H1 (cell line): ENCODE measurements at regions not wholly inside any gene's neighbourhood (a gene's known extent, or its start where the extent isn't known, plus 50 kb on each side); places are given as distances from the start of the nearest gene placed in this dataset.

Experiments used
- CTCF ChIA-PET: fragments of 300-600 bp; sonication (Branson Sonifier 250); formaldehyde crosslinking; loops from one replicate; lab custom pipeline; 2021; ENCODE audit not compliant: partially characterized antibody; lab: Charles Lee
- POLR2A ChIA-PET: fragments of 300-600 bp; sonication (Branson Sonifier 250); formaldehyde crosslinking; loops from one replicate; lab custom pipeline; 2021; ENCODE audit warnings: inconsistent platforms; ENCODE audit not compliant: partially characterized antibody; lab: Charles Lee
- DNase-seq, 2 experiments: peaks; one replicate each; pipeline versions ENCODE4 v3.0.0 to v3.0.0-alpha.2; 2010 to 2022; ENCODE audit warnings: low spot score in 2 of 2, low read depth in 1 of 2, mixed read lengths in 1 of 2
- FAIRE-seq: peaks from 2 replicates; lab custom pipeline; 2011; peaks lifted over from hg19 to GRCh38; lab: Jason Lieb, UNC
- H2AFZ ChIP-seq: 2 replicates; pipeline ENCODE4 v1.8.1; 2012; ENCODE audit warnings: low read length, inconsistent platforms
- H2AK5ac ChIP-seq: 2 replicates; pipeline ENCODE4 v1.6.1; 2013; ENCODE audit warnings: low read depth, low read length
- H2BK120ac ChIP-seq: replicated peaks from 2 replicates; pipeline ENCODE3; 2013; ENCODE audit warnings: low read depth, low read length, inconsistent platforms
- H2BK12ac ChIP-seq: 2 replicates; pipeline ENCODE4 v1.6.1; 2013; ENCODE audit warnings: low read depth, low read length
- H2BK15ac ChIP-seq: 2 replicates; pipeline ENCODE4 v1.6.1; 2013; ENCODE audit warnings: low read length
- H2BK20ac ChIP-seq: 2 replicates; pipeline ENCODE4 v1.6.1; 2013; ENCODE audit warnings: low read length
- H2BK5ac ChIP-seq: 2 replicates; pipeline ENCODE4 v1.6.1; 2013; ENCODE audit warnings: low read depth, low read length
- H3K14ac ChIP-seq: 2 replicates; pipeline ENCODE4 v1.6.1; 2013; ENCODE audit warnings: inconsistent platforms; ENCODE audit not compliant: insufficient read length
- H3K18ac ChIP-seq: 2 replicates; pipeline ENCODE4 v1.6.1; 2013; ENCODE audit warnings: low read length; ENCODE audit errors: extremely low read depth
- H3K23ac ChIP-seq: 2 replicates; pipeline ENCODE4 v1.6.1; 2013; ENCODE audit warnings: inconsistent platforms; ENCODE audit not compliant: insufficient read length
- H3K23me2 ChIP-seq: 2 replicates; pipeline ENCODE4 v1.6.1; 2013; ENCODE audit warnings: low read depth, low read length
- H3K27ac ChIP-seq: 2 replicates; pipeline ENCODE4 v1.6.1; 2011; ENCODE audit warnings: low read depth, low read length, inconsistent platforms
- H3K27me3 ChIP-seq, 4 experiments: replicated peaks in 1 of 4; 1 replicate in 1 of 4; 2 replicates in 3 of 4; pipeline versions ENCODE4 v1.6.1 to v1.8.1; 2011 to 2013; ENCODE audit warnings: low read length in 3 of 4, mild to moderate bottlenecking in 3 of 4, inconsistent platforms in 2 of 4, mixed read lengths in 2 of 4, moderate library complexity in 1 of 4; ENCODE audit not compliant: control insufficient read depth in 3 of 4, insufficient read depth in 3 of 4; ENCODE audit errors: extremely low read depth in 1 of 4
- H3K36me3 ChIP-seq, 4 experiments: 2 replicates each; pipeline versions ENCODE4 v1.6.1 to v1.8.1; 2011 to 2013; ENCODE audit warnings: mild to moderate bottlenecking in 4 of 4, low read length in 3 of 4, moderate library complexity in 2 of 4, control low read depth in 1 of 4, inconsistent platforms in 1 of 4; ENCODE audit not compliant: insufficient read depth in 4 of 4, control insufficient read depth in 2 of 4
- H3K4ac ChIP-seq: replicated peaks from 2 replicates; pipeline ENCODE3; 2013; ENCODE audit warnings: low read length, low read depth, mixed read lengths, inconsistent platforms; ENCODE audit not compliant: insufficient read length
- H3K4me1 ChIP-seq, 4 experiments: replicated peaks in 1 of 4; 1 replicate in 1 of 4; 2 replicates in 3 of 4; pipeline versions ENCODE4 v1.6.1 to v1.8.1; 2011 to 2013; ENCODE audit warnings: low read length in 3 of 4, inconsistent platforms in 2 of 4, mixed read lengths in 1 of 4; ENCODE audit not compliant: insufficient read depth in 4 of 4, control insufficient read depth in 3 of 4
- H3K4me2 ChIP-seq, 2 experiments: 2 replicates each; pipeline versions ENCODE4 v1.6.1 to v1.8.1; 2011 to 2013; ENCODE audit warnings: low read depth in 2 of 2, low read length in 2 of 2, control low read depth in 1 of 2, inconsistent platforms in 1 of 2, mild to moderate bottlenecking in 1 of 2; ENCODE audit not compliant: insufficient read depth in 1 of 2
- H3K4me3 ChIP-seq, 4 experiments: fragments of 200-600, 300-600 bp in 1 of 4; sonication (generic), shearing (Covaris generic), sonication (Bioruptor Twin) in 1 of 4; 2 replicates each; pipeline versions ENCODE4 v1.5.1 to v1.8.1; 2011 to 2016; ENCODE audit warnings: low read length in 4 of 4, low read depth in 3 of 4, control low read depth in 2 of 4, inconsistent platforms in 2 of 4, mild to moderate bottlenecking in 2 of 4, mixed read lengths in 1 of 4, moderate library complexity in 1 of 4; ENCODE audit not compliant: insufficient read depth in 2 of 4; ENCODE audit errors: extremely low read depth in 1 of 4
- H3K56ac ChIP-seq: replicated peaks from 2 replicates; pipeline ENCODE3; 2013; ENCODE audit warnings: low read depth, mild to moderate bottlenecking, mixed read lengths, low read length, inconsistent platforms; ENCODE audit not compliant: insufficient read length
- H3K79me1 ChIP-seq: 2 replicates; pipeline ENCODE4 v1.6.1; 2013; ENCODE audit warnings: low read depth, low read length, control low read depth
- H3K79me2 ChIP-seq, 2 experiments: 2 replicates each; pipeline versions ENCODE4 v1.6.1 to v1.8.1; 2012 to 2013; ENCODE audit warnings: low read length in 2 of 2, mild to moderate bottlenecking in 2 of 2, inconsistent platforms in 1 of 2; ENCODE audit not compliant: insufficient read depth in 2 of 2, control insufficient read depth in 1 of 2
- H3K9ac ChIP-seq, 4 experiments: replicated peaks in 1 of 4; 1 replicate in 1 of 4; 2 replicates in 3 of 4; pipeline versions ENCODE4 v1.6.1 to v1.8.1; 2011 to 2013; ENCODE audit warnings: low read depth in 3 of 4, low read length in 3 of 4, control low read depth in 2 of 4, mild to moderate bottlenecking in 2 of 4, moderate library complexity in 2 of 4, inconsistent platforms in 1 of 4; ENCODE audit errors: extremely low read depth in 1 of 4
- H3K9me3 ChIP-seq, 2 experiments: 2 replicates each; pipeline versions ENCODE4 v1.6.1 to v1.8.1; 2012 to 2013; ENCODE audit warnings: mild to moderate bottlenecking in 2 of 2, moderate library complexity in 2 of 2, control low read depth in 1 of 2, inconsistent platforms in 1 of 2, low read depth in 1 of 2, low read length in 1 of 2, mixed read lengths in 1 of 2; ENCODE audit not compliant: insufficient read depth in 2 of 2
- H4K20me1 ChIP-seq, 2 experiments: replicated peaks in 1 of 2; 2 replicates each; pipeline versions ENCODE3 to v1.8.1; 2011 to 2013; ENCODE audit warnings: inconsistent platforms in 2 of 2, low read length in 2 of 2, mild to moderate bottlenecking in 1 of 2; ENCODE audit not compliant: insufficient read depth in 2 of 2, control insufficient read depth in 1 of 2
- H4K5ac ChIP-seq: 2 replicates; pipeline ENCODE4 v1.6.1; 2013; ENCODE audit warnings: low read length, low read depth, mixed read lengths, inconsistent platforms; ENCODE audit not compliant: insufficient read length
- H4K8ac ChIP-seq: 2 replicates; pipeline ENCODE4 v1.8.0; 2013; ENCODE audit warnings: mild to moderate bottlenecking, moderate library complexity, low read length, inconsistent platforms; ENCODE audit not compliant: insufficient read depth; ENCODE audit errors: extremely low read depth
- H4K91ac ChIP-seq: replicated peaks from 2 replicates; pipeline ENCODE3; 2013; ENCODE audit warnings: low read length, mixed read lengths, inconsistent platforms; ENCODE audit not compliant: insufficient read length
- GTF2F1 ChIP-seq: IDR thresholded peaks from 2 replicates; pipeline ENCODE4 v1.6.1; 2012; ENCODE audit warnings: low read depth, low read length, improper control_type of control experiment, borderline replicate concordance
- NANOG ChIP-seq: IDR thresholded peaks from 2 replicates; pipeline ENCODE4 v1.6.1; 2011; ENCODE audit warnings: low read length, low read depth, mild to moderate bottlenecking, inconsistent platforms; ENCODE audit not compliant: insufficient read depth, poor library complexity, severe bottlenecking
- POU5F1 ChIP-seq: IDR thresholded peaks from 2 replicates; pipeline ENCODE4 v1.6.1; 2011; ENCODE audit warnings: low read depth, mild to moderate bottlenecking, low read length, moderate library complexity
- WGBS, 2 experiments: shearing (Covaris generic) in 1 of 2; methylation state at CpG; one replicate each; pipeline versions ENCODE4 v1.1.6 to v1.1.7; 2013 to 2015; ENCODE audit warnings: low lambda C conversion rate in 2 of 2, mixed read lengths in 2 of 2, inconsistent platforms in 1 of 2, low coverage in 1 of 2, missing lambda C conversion rate in 1 of 2; ENCODE audit not compliant: insufficient replicate concordance in 2 of 2, insufficient coverage in 1 of 2, insufficient read length in 1 of 2; ENCODE audit errors: extremely low coverage in 1 of 2, missing lambda C conversion rate in 1 of 2; 5-methylcytosine and 5-hydroxymethylcytosine counted together

DNA sequence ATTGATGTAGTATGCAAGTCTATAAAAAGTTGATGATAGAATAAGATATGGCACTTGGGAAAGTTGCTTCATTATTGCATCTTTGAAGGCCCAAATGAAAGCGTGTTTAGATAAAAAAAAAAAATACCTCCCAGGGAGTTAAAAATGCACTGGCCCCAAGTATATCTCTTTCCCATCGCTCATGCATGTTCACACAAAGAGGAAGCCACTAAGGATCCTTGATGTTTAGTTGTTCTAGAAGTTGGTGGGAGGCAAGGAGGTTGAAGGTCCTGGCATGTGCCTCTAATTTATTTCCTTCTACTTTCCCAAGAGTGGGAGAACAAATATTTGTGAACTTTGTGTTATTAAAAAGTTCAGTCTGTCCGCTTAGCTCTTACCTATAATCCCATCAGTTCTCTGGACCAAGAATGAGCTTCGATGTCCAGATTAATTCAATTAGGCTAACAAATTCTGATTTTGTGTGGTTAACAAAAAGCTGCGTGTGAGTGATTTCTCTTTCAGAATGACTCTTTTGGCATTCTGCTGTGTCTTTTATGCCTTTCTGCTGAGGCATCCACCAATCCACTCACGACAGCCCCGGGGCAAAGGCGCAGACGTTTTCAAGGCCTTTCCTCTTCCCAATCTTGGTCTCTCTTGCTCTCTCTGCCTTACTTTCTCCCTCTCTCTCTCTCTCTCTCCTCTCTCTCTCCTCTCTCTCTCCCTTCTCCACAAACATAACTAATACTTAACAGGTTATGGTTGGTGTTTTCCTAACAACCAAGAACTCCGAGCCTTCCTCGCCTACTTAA lies 135.1 kb upstream of the ERCC6L2 start:
- Histone ChIP-seq H2BK15ac (no peak overlapping the region), H2AK5ac (no peak overlapping the region), H3K18ac (no peak overlapping the region), H3K4ac (no peak overlapping the region), H2BK20ac (no peak overlapping the region), H3K9me3 (no peaks in the 10 kb centered on the region), H4K8ac (no peak overlapping the region), H3K79me2 (no peaks in the 10 kb centered on the region), H3K4me1 (peaks cover 0 to 3% (median 0%) of the 10 kb centered on the region in 4 experiments; a peak in 2 of 7 replicates), H4K91ac (no peak overlapping the region), H2BK12ac (no peak overlapping the region), H3K79me1 (no peaks in the 10 kb centered on the region), H3K27ac (no peak overlapping the region), H4K5ac (no peak overlapping the region), H4K20me1 (no peaks in the 10 kb centered on the region), H3K9ac (no peak overlapping the region), H3K4me3 (no peak overlapping the region), H3K4me2 (no peak overlapping the region), H3K27me3 (no peaks in the 10 kb centered on the region; a peak in 1 of 7 replicates), H2BK120ac (no peak overlapping the region), H3K56ac (no peak overlapping the region), H3K36me3 (no peaks in the 10 kb centered on the region), H2BK5ac (no peak overlapping the region), H3K23me2 (no peaks in the 10 kb centered on the region), H3K23ac (no peak overlapping the region), H2AFZ (no peak overlapping the region), H3K14ac (no peak overlapping the region)
- DNase-seq (no peak), FAIRE-seq (no peak)
- no peak for TF ChIP-seq GTF2F1
- TF ChIP-seq NANOG: no peak
- TF ChIP-seq POU5F1: no peak
- 91% methylated on average over 11 of the region's 11 CpGs; no CpG with 5 or more reads in 1 of the 2 experiments for WGBS, 2 experiments
- ChIA-PET POLR2A (interaction anchor here (0.6 to 0.8 kb wide), 2 partner anchors 9 to 19 kb away, joined by 3 read pairs; no protein-coding TSS in a partner anchor), CTCF (interaction anchor here (1.0 kb wide), 1 partner anchor 13 kb away, joined by 5 read pairs; no protein-coding TSS in a partner anchor)
